ENCODE measurements at regions not wholly inside any gene's neighbourhood (a gene's known extent, or its start where the extent isn't known, plus 50 kb on each side); places are given as distances from the start of the nearest gene placed in this dataset.

DNA sequence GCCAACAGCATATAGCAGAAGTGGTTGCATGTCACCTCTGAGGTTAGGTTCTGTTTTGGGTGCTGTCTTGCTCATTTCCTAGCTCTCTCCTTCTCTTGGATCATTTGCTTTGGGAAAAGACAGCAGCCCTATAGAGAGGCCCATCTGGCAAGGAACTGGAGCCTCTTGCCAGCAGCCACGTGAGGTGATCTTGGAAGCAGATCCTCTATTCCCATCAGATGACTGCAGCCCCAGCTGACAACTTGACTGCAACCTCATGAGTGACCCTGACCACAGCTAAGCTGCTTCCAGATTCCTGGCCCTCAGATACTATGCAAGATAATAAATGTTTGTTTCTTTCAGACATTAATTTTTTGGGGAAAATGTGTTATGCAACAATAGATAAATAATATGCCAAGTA, 213.3 kb upstream of the HS3ST4 start (continued):
- TF ChIP-seq RAD21 (IDR thresholded peaks at IDR 0.05 in 1 of 2, conservative IDR thresholded peaks at IDR 0.05 in 1 of 2; ENCODE audit: low read depth in 2 of 2, low read length in 2 of 2) (no peak), CHD7 (IDR thresholded peaks at IDR 0.05; ENCODE audit: insufficient replicate concordance, low read length) (no peak), GABPA (IDR thresholded peaks at IDR 0.05; ENCODE audit: borderline replicate concordance, insufficient read depth, low read length) (no peak), MAFK (IDR thresholded peaks at IDR 0.05; ENCODE audit: low read depth, low read length) (no peak), POLR2A (IDR thresholded peaks at IDR 0.05; ENCODE audit: control extremely low read depth in 1 of 2, low read depth in 2 of 2, low read length in 2 of 2) (no peak), HDAC2 (IDR thresholded peaks at IDR 0.05; ENCODE audit: borderline replicate concordance in 1 of 2, low read depth in 2 of 2, low read length in 2 of 2) (no peak)

Data from H1 (cell line).